HEK293T (cell line): ENCODE measurements at regions not wholly inside any gene's neighbourhood (a gene's known extent, or its start where the extent isn't known, plus 50 kb on each side); places are given as distances from the start of the nearest gene placed in this dataset.

Source experiments
- ELF4 ChIP-seq: fragments of 450-650 bp; IDR thresholded peaks from 2 replicates; pipeline ENCODE4 v1.6.1; 2017; ENCODE audit warnings: antibody characterized with exemption
- FOXK2 ChIP-seq: fragments of 450-650 bp; IDR thresholded peaks from 2 replicates; pipeline ENCODE4 v1.6.1; 2016; ENCODE audit warnings: mild to moderate bottlenecking
- TARDBP ChIP-seq: fragments of 450-650 bp; IDR thresholded peaks from 2 replicates; pipeline ENCODE4 v1.6.1; 2016

- TF ChIP-seq FOXK2 (no peak), TARDBP (no peak), ELF4 (no peak)
Observed at GRCh38 chr5:152599096-152599495, 194.0 kb upstream of the NMUR2 start.
